ENCODE measurements at regions not wholly inside any gene's neighbourhood (a gene's known extent, or its start where the extent isn't known, plus 50 kb on each side); places are given as distances from the start of the nearest gene placed in this dataset.

DNA sequence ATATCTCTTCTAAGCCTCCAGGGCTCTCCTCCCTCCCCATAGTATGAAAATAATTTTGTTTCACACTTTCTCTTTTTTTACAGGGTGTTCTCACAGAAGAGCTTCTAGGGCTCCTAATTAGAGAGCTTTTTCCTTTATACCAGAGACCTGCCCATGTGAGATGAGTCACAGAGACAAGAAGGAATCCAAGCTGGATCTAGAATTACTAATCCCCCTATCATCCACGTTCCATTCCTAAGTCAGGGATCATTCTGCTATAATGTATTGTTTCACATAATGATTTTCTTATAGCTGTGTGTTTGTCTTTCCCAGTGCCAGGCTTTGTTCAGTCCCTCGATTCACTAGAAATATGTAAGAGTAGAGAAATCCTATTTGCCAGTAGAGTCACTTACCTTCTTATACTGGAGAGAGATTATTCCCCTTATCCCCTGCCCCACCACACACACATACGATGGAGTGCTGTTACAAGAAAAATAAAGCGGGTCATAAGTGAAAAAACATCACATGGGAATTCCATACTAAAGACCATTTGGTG, 778.3 kb upstream of the LRRC4C start:
- no peaks in the 10 kb centered on the region for H3K27me3 ChIP-seq (replicated peaks; ENCODE audit: insufficient read depth)
- no peak overlapping the region for H3K4me3 ChIP-seq

DNA sequence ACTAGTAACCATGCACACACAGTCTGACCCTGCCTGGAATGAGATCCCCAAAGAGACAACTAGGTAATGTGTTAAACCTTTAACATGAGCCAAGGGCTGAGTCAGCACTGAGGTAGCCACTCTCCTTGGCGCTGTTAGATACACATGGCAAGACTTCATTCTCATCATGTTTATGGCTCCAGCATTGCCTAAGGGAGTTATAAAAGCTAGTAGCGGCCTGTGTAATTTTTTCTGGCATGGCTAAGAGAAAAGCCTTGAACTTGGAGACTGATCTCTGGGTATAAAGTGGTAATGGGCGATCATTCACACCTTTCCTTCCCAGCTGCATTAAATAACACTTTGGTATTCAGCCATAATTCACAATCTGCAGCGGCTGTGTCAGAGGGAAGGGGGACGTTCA, 779.7 kb upstream of the LRRC4C start:
- no peaks in the 10 kb centered on the region for H3K9me3 ChIP-seq
- no peaks in the 10 kb centered on the region for H3K27me3 ChIP-seq (replicated peaks; ENCODE audit: insufficient read depth)
- no peaks in the 10 kb centered on the region for H3K4me1 ChIP-seq (ENCODE audit: control insufficient read depth in 1 of 2, low read depth in 2 of 2)
- no peaks in the 10 kb centered on the region for H3K36me3 ChIP-seq
- TF ChIP-seq, protein P1, sequence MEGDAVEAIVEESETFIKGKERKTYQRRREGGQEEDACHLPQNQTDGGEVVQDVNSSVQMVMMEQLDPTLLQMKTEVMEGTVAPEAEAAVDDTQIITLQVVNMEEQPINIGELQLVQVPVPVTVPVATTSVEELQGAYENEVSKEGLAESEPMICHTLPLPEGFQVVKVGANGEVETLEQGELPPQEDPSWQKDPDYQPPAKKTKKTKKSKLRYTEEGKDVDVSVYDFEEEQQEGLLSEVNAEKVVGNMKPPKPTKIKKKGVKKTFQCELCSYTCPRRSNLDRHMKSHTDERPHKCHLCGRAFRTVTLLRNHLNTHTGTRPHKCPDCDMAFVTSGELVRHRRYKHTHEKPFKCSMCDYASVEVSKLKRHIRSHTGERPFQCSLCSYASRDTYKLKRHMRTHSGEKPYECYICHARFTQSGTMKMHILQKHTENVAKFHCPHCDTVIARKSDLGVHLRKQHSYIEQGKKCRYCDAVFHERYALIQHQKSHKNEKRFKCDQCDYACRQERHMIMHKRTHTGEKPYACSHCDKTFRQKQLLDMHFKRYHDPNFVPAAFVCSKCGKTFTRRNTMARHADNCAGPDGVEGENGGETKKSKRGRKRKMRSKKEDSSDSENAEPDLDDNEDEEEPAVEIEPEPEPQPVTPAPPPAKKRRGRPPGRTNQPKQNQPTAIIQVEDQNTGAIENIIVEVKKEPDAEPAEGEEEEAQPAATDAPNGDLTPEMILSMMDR (IDR thresholded peaks at IDR 0.05) = no peak
- no peak for ATAC-seq (ENCODE audit: insufficient number of reproducible peaks, low FRiP score, low read depth)
- H3K27ac ChIP-seq = no peak overlapping the region
- DNase-seq (ENCODE audit: low spot score) = no peak
- H3K4me3 ChIP-seq = no peak overlapping the region

More for the DNA sequence above, 778.3 kb upstream of the LRRC4C start:
- ATAC-seq (ENCODE audit: insufficient number of reproducible peaks, low FRiP score, low read depth) (no peak), DNase-seq (ENCODE audit: low spot score) (no peak)
- TF ChIP-seq, protein P1 (IDR thresholded peaks at IDR 0.05) = no peak
- no peak overlapping the region for H3K27ac ChIP-seq
- H3K36me3 ChIP-seq = no peaks in the 10 kb centered on the region
- H3K9me3 ChIP-seq = no peaks in the 10 kb centered on the region
- no peaks in the 10 kb centered on the region for H3K4me1 ChIP-seq (ENCODE audit: control insufficient read depth in 1 of 2, low read depth in 2 of 2)

DNA sequence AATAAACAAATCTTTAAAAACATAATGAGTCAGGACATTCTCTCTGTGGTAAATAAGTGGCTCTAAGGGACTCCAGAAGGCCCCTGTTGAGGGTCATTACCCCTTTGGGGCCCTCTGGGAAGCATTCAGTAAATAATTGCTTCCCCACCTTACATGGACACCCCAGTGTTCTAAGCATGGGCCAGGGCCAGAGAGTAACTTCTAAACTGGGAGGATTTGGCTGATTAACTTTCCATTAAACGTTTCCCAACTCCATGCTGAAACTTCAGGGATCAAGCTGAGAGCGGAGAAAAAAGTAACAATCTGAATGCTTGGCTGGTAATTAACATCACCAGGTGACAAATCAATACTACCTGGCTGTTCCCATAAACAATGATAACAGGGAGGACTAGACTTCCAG, 783.9 kb upstream of the LRRC4C start:
- no peak overlapping the region for H3K27ac ChIP-seq
- H3K9me3 ChIP-seq = no peaks in the 10 kb centered on the region
- ATAC-seq (ENCODE audit: insufficient number of reproducible peaks, low FRiP score, low read depth) (no peak), DNase-seq (ENCODE audit: low spot score) (no peak)
- no peak overlapping the region for H3K4me3 ChIP-seq
- TF ChIP-seq, protein P1 (IDR thresholded peaks at IDR 0.05) = no peak
- H3K36me3 ChIP-seq = no peaks in the 10 kb centered on the region
- no peaks in the 10 kb centered on the region for H3K27me3 ChIP-seq (replicated peaks; ENCODE audit: insufficient read depth)
- H3K4me1 ChIP-seq (ENCODE audit: control insufficient read depth in 1 of 2, low read depth in 2 of 2) = no peaks in the 10 kb centered on the region

DNA sequence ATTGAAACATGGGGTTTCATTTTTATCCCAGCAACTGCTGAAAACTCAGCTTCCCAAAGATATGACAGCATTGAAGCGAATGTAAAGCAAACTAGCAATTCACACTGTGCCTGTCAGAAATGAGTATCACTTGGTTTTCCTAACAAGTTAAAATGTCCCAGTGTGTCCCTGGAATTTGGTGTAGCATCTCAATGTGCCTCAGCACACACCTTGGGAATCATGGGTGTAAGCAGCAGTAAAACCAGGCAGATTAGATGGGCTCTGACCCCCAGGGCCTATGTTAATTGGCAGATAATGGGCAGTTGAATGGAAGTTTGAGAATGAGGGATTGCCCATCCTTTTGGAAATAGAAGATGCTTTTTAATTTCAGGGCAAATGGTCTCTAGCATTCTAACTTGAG, 784.9 kb upstream of the LRRC4C start:
- Histone ChIP-seq H3K4me1 (ENCODE audit: control insufficient read depth in 1 of 2, low read depth in 2 of 2) (no peaks in the 10 kb centered on the region), H3K27ac (no peak overlapping the region), H3K36me3 (no peaks in the 10 kb centered on the region), H3K27me3 (replicated peaks; ENCODE audit: insufficient read depth) (no peaks in the 10 kb centered on the region), H3K9me3 (no peaks in the 10 kb centered on the region), H3K4me3 (no peak overlapping the region)
- DNase-seq (ENCODE audit: low spot score) (no peak), ATAC-seq (ENCODE audit: insufficient number of reproducible peaks, low FRiP score, low read depth) (no peak)
- TF ChIP-seq, protein P1 (IDR thresholded peaks at IDR 0.05) = no peak

DNA sequence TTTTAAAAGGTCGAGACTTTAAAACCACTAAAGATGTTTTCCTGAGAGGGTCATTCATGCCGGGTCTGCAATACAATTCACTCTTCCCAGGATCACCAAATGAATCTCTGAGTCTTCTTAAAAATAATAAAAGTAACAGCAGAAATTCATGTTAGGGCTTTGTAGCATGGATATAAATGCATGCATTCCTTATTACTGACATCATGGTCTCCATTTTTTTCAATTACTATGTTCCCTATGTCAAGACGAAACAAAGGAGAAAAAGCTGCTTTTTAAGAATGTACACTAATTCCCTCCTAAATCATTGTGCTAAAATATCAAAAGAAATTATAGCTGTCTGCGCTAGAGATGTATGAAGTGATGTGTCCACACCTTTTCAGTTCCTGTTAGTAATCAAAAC, 789.9 kb upstream of the LRRC4C start:
- Histone ChIP-seq H3K4me3 (no peak overlapping the region), H3K27me3 (replicated peaks; ENCODE audit: insufficient read depth) (no peaks in the 10 kb centered on the region), H3K27ac (no peak overlapping the region), H3K4me1 (ENCODE audit: control insufficient read depth in 1 of 2, low read depth in 2 of 2) (no peaks in the 10 kb centered on the region), H3K9me3 (peaks cover 2% of the 10 kb centered on the region), H3K36me3 (no peaks in the 10 kb centered on the region)
- no peak for ATAC-seq (ENCODE audit: insufficient number of reproducible peaks, low FRiP score, low read depth)
- no peak for DNase-seq (ENCODE audit: low spot score)
- TF ChIP-seq, protein P1 (IDR thresholded peaks at IDR 0.05) = no peak
